Fibroblast of skin of back (primary cell): ENCODE measurements at regions not wholly inside any gene's neighbourhood (a gene's known extent, or its start where the extent isn't known, plus 50 kb on each side); places are given as distances from the start of the nearest gene placed in this dataset.

Experiments used
- DNase-seq: peaks from one replicate; pipeline ENCODE4 v3.0.0-alpha.2; 2013

DNA sequence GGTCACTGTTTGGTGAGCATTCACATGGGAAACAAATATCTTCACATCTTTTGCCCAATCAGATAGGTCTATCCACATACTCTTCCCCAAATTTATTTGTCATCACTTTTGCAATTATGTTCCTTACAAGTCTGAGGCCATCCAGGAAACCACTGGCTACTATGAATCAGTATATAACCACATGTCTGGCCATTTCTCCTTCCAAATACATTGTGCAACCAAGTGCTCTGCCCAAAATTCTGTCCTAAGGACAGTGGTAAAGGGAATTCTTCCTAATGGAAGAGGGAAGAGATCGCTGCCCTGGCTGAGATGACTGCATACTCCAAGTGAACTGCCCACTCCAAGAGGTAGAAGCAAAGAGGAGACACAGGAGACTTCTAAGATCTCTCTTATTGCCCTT is 148.9 kb upstream of the MAX start:
- peak; percentile 66 for DNase-seq

GRCh38 chr14:65252482-65253255 is 150.4 kb upstream of the MAX start:
- no peak for DNase-seq

- DNase-seq = peak; percentile 85
Measured at GRCh38 chr14:65255029-65255545, 152.8 kb upstream of the MAX start.

GRCh38 chr14:65255583-65256461 is 153.5 kb upstream of the MAX start:
- no peak for DNase-seq

- DNase-seq = no peak
Measured at GRCh38 chr14:65256714-65257113, 154.4 kb upstream of the MAX start.

GRCh38 chr14:65257425-65257824 is 155.1 kb upstream of the FUT8 start:
- DNase-seq = no peak

- DNase-seq = peak; percentile 81
Measured at GRCh38 chr14:65258391-65258790, 154.1 kb upstream of the FUT8 start.

GRCh38 chr14:65259000-65259399 is 153.5 kb upstream of the FUT8 start:
- no peak for DNase-seq

- DNase-seq = peak; percentile 67
Measured at GRCh38 chr14:65260786-65261185, 151.7 kb upstream of the FUT8 start.

DNA sequence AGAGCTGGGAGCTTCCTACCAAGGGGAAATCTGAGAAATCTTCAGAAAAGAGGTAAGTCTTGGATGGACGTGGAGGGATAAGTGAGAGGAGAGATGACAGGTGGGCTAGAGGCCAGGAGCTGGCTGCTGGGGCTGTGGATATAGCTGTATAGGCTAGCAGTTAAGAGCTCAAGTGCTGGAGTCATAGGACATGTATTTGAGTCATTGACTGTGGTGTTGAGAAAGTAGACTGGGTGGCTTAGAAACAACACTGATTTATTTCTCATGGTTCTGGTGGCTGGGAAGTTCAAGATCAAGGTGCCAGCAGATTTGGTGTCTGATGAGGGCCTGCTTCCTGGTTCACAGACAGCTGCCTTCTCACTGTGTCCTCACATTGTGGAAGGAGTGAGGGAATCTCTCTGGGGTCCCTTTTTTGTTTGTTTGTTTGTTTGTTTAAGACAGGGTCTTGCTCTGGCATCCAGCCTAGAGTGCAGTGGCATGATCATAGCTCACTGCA is 151.1 kb upstream of the FUT8 start:
- DNase-seq = peak; percentile 29

- no peak for DNase-seq
Measured at GRCh38 chr14:65261946-65262345, 150.6 kb upstream of the FUT8 start.

DNA sequence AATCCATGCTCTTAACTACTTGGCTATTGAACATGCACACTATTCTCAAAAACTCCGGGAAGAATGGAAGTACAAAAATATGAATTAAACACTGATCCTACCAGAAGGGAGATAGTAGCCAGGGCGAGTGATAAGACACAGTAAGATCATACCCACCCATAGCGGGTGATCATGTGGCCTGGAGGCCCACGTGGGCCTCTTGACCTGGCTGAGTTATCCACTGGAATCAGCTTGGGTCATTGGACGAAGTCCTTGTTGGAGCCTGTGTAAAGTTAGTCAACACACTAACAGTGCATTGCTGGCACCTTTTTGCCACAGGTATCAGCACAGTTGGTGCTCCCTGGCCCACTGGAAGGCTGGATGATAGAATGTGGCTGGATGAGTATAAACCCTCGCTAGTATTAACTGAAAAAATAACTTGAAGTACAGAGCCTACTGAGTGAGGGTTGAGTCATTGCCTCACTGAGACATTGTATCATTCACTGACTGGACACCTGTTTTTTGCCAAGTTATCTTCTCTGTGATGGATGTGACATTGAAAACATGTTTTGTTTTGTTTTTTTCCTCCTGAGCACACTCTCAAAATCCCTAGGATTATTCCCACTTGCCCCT is 149.2 kb upstream of the FUT8 start:
- DNase-seq = no peak

DNA sequence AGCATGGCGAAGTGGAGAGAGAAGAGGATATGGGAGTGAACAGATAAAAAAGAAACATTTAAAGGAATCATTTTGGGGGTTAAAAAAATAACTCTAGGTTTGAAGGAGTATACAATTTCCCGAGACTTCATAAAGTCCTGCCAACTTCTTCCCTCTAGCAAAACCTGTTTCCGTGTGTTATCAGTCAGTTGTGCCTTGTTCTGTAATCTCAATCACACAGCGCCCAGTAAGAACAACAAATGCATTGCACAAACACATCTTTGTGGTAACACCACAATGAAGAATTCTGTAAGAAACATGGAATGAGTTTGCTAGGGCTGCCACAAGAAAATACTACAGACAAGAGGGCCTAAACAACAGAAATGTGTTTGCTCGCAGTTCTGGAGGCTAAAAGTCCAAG is 144.7 kb upstream of the FUT8 start:
- no peak for DNase-seq

DNA sequence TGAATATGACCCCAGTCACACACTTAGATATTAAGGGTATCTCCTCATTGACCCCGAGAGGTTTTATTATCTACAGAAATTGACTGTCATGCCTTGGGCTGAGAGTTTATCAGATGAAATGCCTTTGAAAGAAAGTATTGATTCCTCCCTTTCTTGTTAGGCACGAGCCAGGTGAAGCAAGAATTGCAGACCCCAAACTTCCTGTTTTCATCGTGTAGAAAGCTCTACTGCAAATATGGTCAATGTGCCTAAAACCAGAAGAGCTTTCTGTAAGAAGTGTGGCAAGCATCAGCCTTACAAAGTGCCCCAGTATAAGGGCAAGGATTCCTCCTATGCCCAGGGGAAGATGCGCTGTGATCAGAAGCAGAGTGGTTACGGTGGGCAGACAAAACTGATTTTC is 143.9 kb upstream of the FUT8 start:
- DNase-seq = no peak

DNA sequence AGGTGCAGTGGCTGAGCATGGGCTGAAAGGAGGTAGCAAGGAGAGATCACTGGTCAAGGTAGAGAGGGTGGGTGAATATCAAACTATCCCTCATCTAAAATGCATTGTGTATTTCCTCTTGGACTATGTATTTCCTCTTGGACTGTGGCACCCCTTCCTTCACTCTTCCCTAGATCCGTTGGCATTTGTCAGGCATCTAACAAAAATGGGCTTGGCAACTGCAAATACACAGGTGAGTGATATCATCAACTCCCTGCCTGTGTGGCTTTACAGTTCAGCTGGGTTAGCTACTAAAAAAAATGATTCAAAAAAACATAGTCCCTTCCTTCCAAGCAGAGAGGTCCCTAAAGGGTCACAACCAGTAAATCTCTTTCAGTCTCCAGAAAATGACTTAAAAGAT is 142.8 kb upstream of the FUT8 start:
- no peak for DNase-seq

DNA sequence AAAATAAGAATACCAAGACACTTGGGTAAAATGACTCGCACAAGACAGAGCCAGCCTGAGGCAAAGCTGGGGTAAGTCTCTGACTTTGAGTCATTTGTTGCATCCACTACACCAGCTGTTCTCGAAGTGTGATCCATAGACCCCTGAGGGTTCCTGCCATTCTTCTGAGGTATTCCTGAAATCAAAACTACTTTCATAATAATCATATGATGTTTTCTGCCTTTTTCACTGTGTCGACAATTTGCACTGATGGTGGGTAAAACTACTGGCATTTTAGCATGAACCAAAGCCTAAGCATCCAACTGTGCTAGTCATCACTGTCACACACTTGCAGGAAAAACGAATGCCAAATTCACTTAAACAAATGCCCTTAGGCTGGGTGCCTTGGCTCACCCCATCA is 135.5 kb upstream of the FUT8 start:
- peak; percentile 70 for DNase-seq

DNA sequence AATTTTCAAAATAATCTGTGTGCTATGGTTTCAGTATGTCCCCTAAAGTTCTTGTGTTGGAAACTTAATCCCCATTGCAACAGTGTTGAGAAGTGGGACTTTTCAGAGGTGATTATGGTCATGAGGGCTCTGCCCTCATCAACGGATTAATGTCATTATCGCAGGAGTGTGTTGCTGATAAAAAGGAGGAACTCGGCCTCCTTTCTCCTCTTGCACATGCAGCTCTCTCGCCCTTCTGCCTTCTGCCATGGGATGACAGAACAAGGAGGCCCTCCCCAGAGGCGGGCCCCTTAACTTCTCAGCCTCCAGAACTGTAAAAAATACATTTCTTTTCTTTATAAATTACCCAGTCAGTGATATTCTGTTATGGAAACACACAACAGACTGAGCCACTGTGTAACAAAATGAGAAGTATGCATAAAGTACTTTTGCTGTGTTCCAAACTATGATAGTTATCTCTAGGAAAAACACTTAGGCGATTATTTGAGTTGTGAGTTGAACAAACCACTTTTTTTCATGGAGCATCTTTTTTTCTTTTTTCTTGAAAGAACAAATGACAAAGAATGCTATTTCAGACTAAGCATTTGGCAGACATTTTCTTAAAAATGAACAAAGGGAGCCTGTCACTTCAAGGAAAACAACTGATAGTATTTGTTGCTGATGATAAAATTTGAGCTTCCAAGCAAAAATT is 134.8 kb upstream of the FUT8 start:
- DNase-seq = peak; percentile 26

DNA sequence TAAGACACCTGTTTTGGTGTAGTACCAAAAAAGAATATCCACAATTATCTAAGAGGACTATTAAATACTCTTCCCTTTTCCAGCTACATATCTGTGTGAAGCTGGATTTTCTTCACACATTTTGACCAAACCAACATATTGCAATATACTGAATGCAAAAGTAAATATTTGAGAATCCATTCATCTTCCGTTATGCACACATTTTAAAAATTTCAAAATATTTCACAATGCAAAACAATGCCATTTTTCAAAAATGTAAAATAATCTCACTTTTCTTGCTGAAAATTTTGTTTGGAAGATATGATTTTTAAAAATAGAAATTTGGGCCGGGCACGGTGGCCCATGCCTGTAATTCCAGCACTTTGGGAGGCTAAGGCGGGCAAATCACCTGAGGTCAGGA is 133.9 kb upstream of the FUT8 start:
- DNase-seq = no peak

DNA sequence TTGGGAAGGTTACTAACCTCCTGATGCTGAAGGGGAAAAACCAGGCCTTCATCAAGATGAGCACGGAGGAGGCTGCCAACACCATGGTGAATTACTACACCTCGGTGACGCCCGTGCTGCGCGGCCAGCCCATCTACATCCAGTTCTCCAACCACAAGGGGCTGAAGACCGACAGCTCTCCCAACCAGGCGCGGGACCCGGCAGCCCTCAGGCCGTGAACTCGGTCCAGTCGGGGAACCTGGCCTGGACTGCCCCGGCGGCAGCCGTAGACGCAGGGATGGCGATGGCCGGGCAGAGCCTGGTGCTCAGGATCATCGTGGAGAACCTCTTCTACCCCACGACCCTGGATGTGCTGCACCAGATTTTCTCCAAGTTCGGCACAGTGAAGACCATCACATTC is 133.0 kb upstream of the FUT8 start:
- no peak for DNase-seq

- DNase-seq = no peak
Measured at GRCh38 chr14:65279958-65280357, 132.6 kb upstream of the FUT8 start.

- DNase-seq = no peak
Measured at GRCh38 chr14:65280653-65281052, 131.9 kb upstream of the FUT8 start.
